Caco-2 (cell line): ENCODE measurements at regions not wholly inside any gene's neighbourhood (a gene's known extent, or its start where the extent isn't known, plus 50 kb on each side); places are given as distances from the start of the nearest gene placed in this dataset.

Experiments
- BruUV-seq: library from RNA; stranded (reverse); fragments of 400-500 nt; replicated peaks from 2 replicates; lab custom pipeline; 2021; lab: Mats Ljungman, UMichigan
- CTCF ChIA-PET: fragments of 300-600 bp; sonication (Branson Sonifier 250); formaldehyde crosslinking; loops from one replicate; lab custom pipeline; 2022; ENCODE audit warnings: antibody characterized with exemption; lab: Charles Lee
- POLR2A ChIA-PET: fragments of 300-600 bp; sonication (Branson Sonifier 250); formaldehyde crosslinking; loops from one replicate; lab custom pipeline; 2022; ENCODE audit warnings: antibody characterized with exemption; lab: Charles Lee
- DNase-seq, 2 experiments: peaks; one replicate each; pipeline versions ENCODE4 v3.0.0 to v3.0.0-alpha.2; 2020 to 2022
- H3K27me3 ChIP-seq: replicated peaks from 2 replicates; pipeline ENCODE4 v1.6.0; 2011; ENCODE audit warnings: low read length; ENCODE audit not compliant: control insufficient read depth, insufficient read depth
- H3K36me3 ChIP-seq: 2 replicates; pipeline ENCODE4 v1.5.1; 2011; ENCODE audit warnings: low read length; ENCODE audit not compliant: control insufficient read depth, insufficient read depth
- H3K4me1 ChIP-seq: fragments of 250-450 bp; sonication (Bioruptor Pico); 2 replicates; pipeline ENCODE4 v1.5.1; 2020; ENCODE audit warnings: mild to moderate bottlenecking
- H3K4me3 ChIP-seq: 2 replicates; pipeline ENCODE4 v1.5.1; 2011; ENCODE audit warnings: low read depth, mild to moderate bottlenecking, control low read depth, low read length
- H3K9me3 ChIP-seq: fragments of 250-450 bp; sonication (Bioruptor Pico); 2 replicates; pipeline ENCODE4 v1.5.1; 2020; ENCODE audit warnings: mild to moderate bottlenecking, moderate library complexity
- H3K27ac Mint-ChIP-seq: one replicate; pipeline ENCODE4 v1.8.0; 2022; ENCODE audit warnings: mixed read lengths; ENCODE audit not compliant: unreplicated experiment
- H3K27me3 Mint-ChIP-seq: one replicate; pipeline ENCODE4 v1.8.0; 2022; ENCODE audit warnings: mixed read lengths; ENCODE audit not compliant: insufficient read depth, unreplicated experiment
- H3K36me3 Mint-ChIP-seq: one replicate; pipeline ENCODE4 v1.8.0; 2022; ENCODE audit warnings: mild to moderate bottlenecking, mixed read lengths; ENCODE audit not compliant: insufficient read depth, unreplicated experiment
- H3K4me1 Mint-ChIP-seq: one replicate; pipeline ENCODE4 v1.8.0; 2022; ENCODE audit warnings: low read depth, mixed read lengths; ENCODE audit not compliant: unreplicated experiment
- H3K4me3 Mint-ChIP-seq: one replicate; pipeline ENCODE4 v1.8.0; 2022; ENCODE audit warnings: mild to moderate bottlenecking, moderate library complexity, mixed read lengths; ENCODE audit not compliant: unreplicated experiment
- H3K9me3 Mint-ChIP-seq: one replicate; pipeline ENCODE4 v1.8.0; 2022; ENCODE audit warnings: mixed read lengths; ENCODE audit not compliant: unreplicated experiment
- CTCF ChIP-seq, 2 experiments: fragments of 200-600 bp in 1 of 2; IDR thresholded peaks; 1 replicate in 1 of 2; 2 replicates in 1 of 2; pipeline versions ENCODE4 v1.5.1 to v1.8.0; 2011 to 2022; ENCODE audit warnings: antibody characterized with exemption in 1 of 2, control low read depth in 1 of 2, inconsistent platforms in 1 of 2, low read depth in 1 of 2, low read length in 1 of 2, mild to moderate bottlenecking in 1 of 2, moderate library complexity in 1 of 2; ENCODE audit not compliant: insufficient read depth in 1 of 2, severe bottlenecking in 1 of 2, unreplicated experiment in 1 of 2
- intact Hi-C: fragments of 100-400 bp; cut with micrococcal nuclease; formaldehyde crosslinking; loops from one replicate; pipeline ENCODE4 v1.10.0; 2022; ENCODE audit not compliant: unreplicated experiment

GRCh38 chr6:104404377-104404776, 455.3 kb downstream of the HACE1 start:
- Mint-ChIP-seq H3K4me3 (no peak overlapping the region), H3K27me3 (no peaks in the 10 kb centered on the region), H3K36me3 (no peaks in the 10 kb centered on the region), H3K9me3 (no peaks in the 10 kb centered on the region), H3K4me1 (no peaks in the 10 kb centered on the region), H3K27ac (no peak overlapping the region)
- H3K36me3 ChIP-seq = no peaks in the 10 kb centered on the region
- no peaks in the 10 kb centered on the region for H3K9me3 ChIP-seq
- intact Hi-C loops = loop anchor here (10.0 kb wide), 1 partner anchor 120 kb away; no protein-coding TSS in a partner anchor
- POLR2A ChIA-PET = no interaction called here
- no peaks in the 10 kb centered on the region for H3K4me1 ChIP-seq
- H3K27me3 ChIP-seq = no peaks in the 10 kb centered on the region
- H3K4me3 ChIP-seq = no peak overlapping the region
- CTCF ChIA-PET = no interaction called here
- no TSS peak for BruUV-seq
- DNase-seq = no peak
- TF ChIP-seq CTCF (IDR thresholded peaks at IDR 0.05; ENCODE audit: insufficient read depth in 1 of 2, low read depth in 1 of 2, low read length in 1 of 2, severe bottlenecking in 1 of 2, unreplicated experiment in 1 of 2) = no peak

- no TSS peak for BruUV-seq
- Histone ChIP-seq H3K4me3 (no peak overlapping the region), H3K27me3 (no peaks in the 10 kb centered on the region), H3K4me1 (no peaks in the 10 kb centered on the region), H3K9me3 (no peaks in the 10 kb centered on the region), H3K36me3 (no peaks in the 10 kb centered on the region)
- no peak for DNase-seq
- H3K4me3 Mint-ChIP-seq = no peak overlapping the region
- TF ChIP-seq CTCF (IDR thresholded peaks at IDR 0.05; ENCODE audit: insufficient read depth in 1 of 2, low read depth in 1 of 2, low read length in 1 of 2, severe bottlenecking in 1 of 2, unreplicated experiment in 1 of 2) = no peak
- no peaks in the 10 kb centered on the region for H3K4me1 Mint-ChIP-seq
- POLR2A ChIA-PET = no interaction called here
- CTCF ChIA-PET = no interaction called here
- H3K27ac Mint-ChIP-seq = no peak overlapping the region
- H3K36me3 Mint-ChIP-seq = no peaks in the 10 kb centered on the region
- no peaks in the 10 kb centered on the region for H3K27me3 Mint-ChIP-seq
- H3K9me3 Mint-ChIP-seq = no peaks in the 10 kb centered on the region
- intact Hi-C loops = loop anchor here (10.0 kb wide), 1 partner anchor 122 kb away; no protein-coding TSS in a partner anchor
Observed at GRCh38 chr6:104402572-104402971, 457.1 kb downstream of the HACE1 start.

GRCh38 chr6:104401926-104402325, 457.8 kb downstream of the HACE1 start:
- Mint-ChIP-seq H3K36me3 (no peaks in the 10 kb centered on the region), H3K27me3 (no peaks in the 10 kb centered on the region), H3K4me3 (no peak overlapping the region), H3K9me3 (no peaks in the 10 kb centered on the region), H3K4me1 (no peaks in the 10 kb centered on the region), H3K27ac (no peak overlapping the region)
- H3K4me1 ChIP-seq = no peaks in the 10 kb centered on the region
- intact Hi-C loops = loop anchor here (10.0 kb wide), 1 partner anchor 123 kb away; no protein-coding TSS in a partner anchor
- H3K9me3 ChIP-seq = no peaks in the 10 kb centered on the region
- DNase-seq = no peak
- ChIA-PET POLR2A (no interaction called here), CTCF (no interaction called here)
- no peaks in the 10 kb centered on the region for H3K27me3 ChIP-seq
- BruUV-seq = no TSS peak
- TF ChIP-seq CTCF (IDR thresholded peaks at IDR 0.05; ENCODE audit: insufficient read depth in 1 of 2, low read depth in 1 of 2, low read length in 1 of 2, severe bottlenecking in 1 of 2, unreplicated experiment in 1 of 2) = no peak
- H3K4me3 ChIP-seq = no peak overlapping the region
- no peaks in the 10 kb centered on the region for H3K36me3 ChIP-seq
